Loucy (cell line): ENCODE measurements at regions not wholly inside any gene's neighbourhood (a gene's known extent, or its start where the extent isn't known, plus 50 kb on each side); places are given as distances from the start of the nearest gene placed in this dataset.

Experiments
- EZH2phosphoT487 ChIP-seq: fragments of 200-600 bp; IDR thresholded peaks from 2 replicates; pipeline ENCODE4 v1.6.1; 2018; ENCODE audit warnings: antibody characterized with exemption, mild to moderate bottlenecking, moderate library complexity, borderline replicate concordance
- TF ChIP-seq, protein P1 (sequence below): fragments of 200-600 bp; sonication (generic); conservative IDR thresholded peaks from 2 replicates; pipeline ENCODE4 v1.5.1; 2014; ENCODE audit warnings: mild to moderate bottlenecking, antibody characterized with exemption, low read length

GRCh38 chr13:90690458-90691080, 656.9 kb upstream of the MIR17HG start:
- TF ChIP-seq, protein P1, sequence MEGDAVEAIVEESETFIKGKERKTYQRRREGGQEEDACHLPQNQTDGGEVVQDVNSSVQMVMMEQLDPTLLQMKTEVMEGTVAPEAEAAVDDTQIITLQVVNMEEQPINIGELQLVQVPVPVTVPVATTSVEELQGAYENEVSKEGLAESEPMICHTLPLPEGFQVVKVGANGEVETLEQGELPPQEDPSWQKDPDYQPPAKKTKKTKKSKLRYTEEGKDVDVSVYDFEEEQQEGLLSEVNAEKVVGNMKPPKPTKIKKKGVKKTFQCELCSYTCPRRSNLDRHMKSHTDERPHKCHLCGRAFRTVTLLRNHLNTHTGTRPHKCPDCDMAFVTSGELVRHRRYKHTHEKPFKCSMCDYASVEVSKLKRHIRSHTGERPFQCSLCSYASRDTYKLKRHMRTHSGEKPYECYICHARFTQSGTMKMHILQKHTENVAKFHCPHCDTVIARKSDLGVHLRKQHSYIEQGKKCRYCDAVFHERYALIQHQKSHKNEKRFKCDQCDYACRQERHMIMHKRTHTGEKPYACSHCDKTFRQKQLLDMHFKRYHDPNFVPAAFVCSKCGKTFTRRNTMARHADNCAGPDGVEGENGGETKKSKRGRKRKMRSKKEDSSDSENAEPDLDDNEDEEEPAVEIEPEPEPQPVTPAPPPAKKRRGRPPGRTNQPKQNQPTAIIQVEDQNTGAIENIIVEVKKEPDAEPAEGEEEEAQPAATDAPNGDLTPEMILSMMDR, result no peak
- TF ChIP-seq EZH2phosphoT487, result no peak
